CD14-positive monocyte (primary cell): ENCODE measurements at regions not wholly inside any gene's neighbourhood (a gene's known extent, or its start where the extent isn't known, plus 50 kb on each side); places are given as distances from the start of the nearest gene placed in this dataset.

Experiments
- DNase-seq, 3 donors: peaks; one replicate each; pipeline ENCODE4 v3.0.0-alpha.2; 2011 to 2022
- H2AFZ ChIP-seq: 2 replicates; pipeline ENCODE4 v1.6.0; 2012; ENCODE audit warnings: mild to moderate bottlenecking, low read depth, low read length, inconsistent platforms; ENCODE audit not compliant: insufficient read depth, poor library complexity, severe bottlenecking
- H3K27ac ChIP-seq, 2 donors: 1 replicate in 1 of 2; 2 replicates in 1 of 2; pipeline ENCODE4 v1.5.1; 2012 to 2013; ENCODE audit warnings: low read length in 2 of 2, control low read depth in 1 of 2, inconsistent platforms in 1 of 2, low read depth in 1 of 2, mild to moderate bottlenecking in 1 of 2
- H3K27me3 ChIP-seq, 2 donors: one replicate each; pipeline versions ENCODE4 v1.6.0 to v1.6.1; 2011 to 2013; ENCODE audit warnings: low read length in 2 of 2; ENCODE audit not compliant: control insufficient read depth in 2 of 2, insufficient read depth in 2 of 2
- H3K36me3 ChIP-seq, 2 donors: replicated peaks in 1 of 2; 1 replicate in 1 of 2; 2 replicates in 1 of 2; pipeline versions ENCODE4 v1.5.1 to v1.6.1; 2012 to 2013; ENCODE audit warnings: low read length in 2 of 2, control low read depth in 1 of 2, inconsistent platforms in 1 of 2, mild to moderate bottlenecking in 1 of 2; ENCODE audit not compliant: insufficient read depth in 2 of 2, control insufficient read depth in 1 of 2
- H3K4me1 ChIP-seq, 2 donors: 1 replicate in 1 of 2; 2 replicates in 1 of 2; pipeline versions ENCODE4 v1.5.1 to v1.6.1; 2012 to 2013; ENCODE audit warnings: low read length in 2 of 2, control low read depth in 1 of 2, inconsistent platforms in 1 of 2, mild to moderate bottlenecking in 1 of 2, moderate library complexity in 1 of 2; ENCODE audit not compliant: insufficient read depth in 2 of 2, control insufficient read depth in 1 of 2
- H3K4me2 ChIP-seq: replicated peaks from 2 replicates; pipeline ENCODE3; 2012; ENCODE audit warnings: low read length, moderate library complexity, mild to moderate bottlenecking; ENCODE audit not compliant: poor library complexity, severe bottlenecking; ENCODE audit errors: extremely low read depth
- H3K4me3 ChIP-seq, 3 experiments: fragments of 200-600 bp in 1 of 3; sonication (generic) in 1 of 3; replicated peaks in 1 of 3; 1 replicate in 2 of 3; 2 replicates in 1 of 3; pipeline ENCODE4 v1.5.1; 2011 to 2013; ENCODE audit warnings: low read length in 3 of 3, mild to moderate bottlenecking in 3 of 3, control low read depth in 2 of 3, low read depth in 2 of 3, inconsistent platforms in 1 of 3, moderate library complexity in 1 of 3
- H3K79me2 ChIP-seq: 2 replicates; pipeline ENCODE4 v1.6.0; 2012; ENCODE audit warnings: mild to moderate bottlenecking, control low read depth, inconsistent platforms, low read length, moderate library complexity; ENCODE audit not compliant: insufficient read depth
- H3K9ac ChIP-seq: 2 replicates; pipeline ENCODE4 v1.6.0; 2017; ENCODE audit warnings: low read length, mild to moderate bottlenecking; ENCODE audit not compliant: insufficient read depth, poor library complexity, severe bottlenecking
- H3K9me3 ChIP-seq, 2 donors: replicated peaks in 1 of 2; 1 replicate in 1 of 2; 2 replicates in 1 of 2; pipeline versions ENCODE4 v1.5.1 to v1.6.1; 2012 to 2013; ENCODE audit warnings: low read length in 2 of 2, control low read depth in 1 of 2; ENCODE audit not compliant: control insufficient read depth in 1 of 2, insufficient read depth in 1 of 2
- H4K20me1 ChIP-seq: 2 replicates; pipeline ENCODE4 v1.6.0; 2012; ENCODE audit warnings: mild to moderate bottlenecking, low read length, control low read depth, moderate library complexity; ENCODE audit not compliant: insufficient read depth
- H3K27ac Mint-ChIP-seq, 7 donors: one replicate each; pipeline ENCODE4 v1.8.0; 2020; ENCODE audit warnings: mild to moderate bottlenecking in 7 of 7, mixed read lengths in 7 of 7, moderate library complexity in 6 of 7, inconsistent platforms in 2 of 7
- H3K27me3 Mint-ChIP-seq, 3 donors: one replicate each; pipeline ENCODE4 v1.8.0; 2021 to 2022; ENCODE audit warnings: low read depth in 3 of 3, mild to moderate bottlenecking in 3 of 3, mixed read lengths in 3 of 3, moderate library complexity in 3 of 3, inconsistent platforms in 1 of 3
- H3K36me3 Mint-ChIP-seq, 2 donors: one replicate each; pipeline ENCODE4 v1.8.0; 2020; ENCODE audit warnings: mixed read lengths in 2 of 2, inconsistent platforms in 1 of 2, mild to moderate bottlenecking in 1 of 2
- H3K4me1 Mint-ChIP-seq: one replicate; pipeline ENCODE4 v1.8.0; 2020; ENCODE audit warnings: mild to moderate bottlenecking, mixed read lengths
- H3K4me3 Mint-ChIP-seq, 2 donors: one replicate each; pipeline ENCODE4 v1.8.0; 2020; ENCODE audit warnings: mild to moderate bottlenecking in 2 of 2, mixed read lengths in 2 of 2, moderate library complexity in 1 of 2
- H3K9me3 Mint-ChIP-seq, 7 donors: one replicate each; pipeline ENCODE4 v1.8.0; 2020 to 2022; ENCODE audit warnings: mixed read lengths in 7 of 7, mild to moderate bottlenecking in 6 of 7, moderate library complexity in 6 of 7, inconsistent platforms in 2 of 7
- CTCF ChIP-seq: fragments of 200-600 bp; IDR thresholded peaks from one replicate; pipeline ENCODE4 v1.8.0; 2022; ENCODE audit warnings: antibody characterized with exemption, mild to moderate bottlenecking
- WGBS: methylation state at CpG from one replicate; pipeline ENCODE4 v1.1.5; 2013; ENCODE audit warnings: missing lambda C conversion rate; ENCODE audit not compliant: insufficient coverage; 5-methylcytosine and 5-hydroxymethylcytosine counted together
- intact Hi-C, 2 donors: fragments of 100-400 bp; cut with micrococcal nuclease; formaldehyde crosslinking; loops; one replicate each; pipeline versions ENCODE4 v1.15.0 to v1.15.1; 2023

- Histone ChIP-seq H3K4me1 (no peaks in the 10 kb centered on the region), H3K27me3 (no peaks in the 10 kb centered on the region), H4K20me1 (no peaks in the 10 kb centered on the region), H3K4me2 (no peak overlapping the region), H3K9ac (no peak overlapping the region), H3K9me3 (no peaks in the 10 kb centered on the region), H3K36me3 (no peaks in the 10 kb centered on the region), H3K27ac (no peak overlapping the region), H2AFZ (no peak overlapping the region), H3K4me3 (no peak overlapping the region), H3K79me2 (no peaks in the 10 kb centered on the region)
- no peaks in the 10 kb centered on the region for H3K4me1 Mint-ChIP-seq
- H3K4me3 Mint-ChIP-seq: no peak overlapping the region
- no peaks in the 10 kb centered on the region for H3K27me3 Mint-ChIP-seq
- peaks cover 0 to 2% (median 0%) of the 10 kb centered on the region in 7 donors for H3K9me3 Mint-ChIP-seq
- intact Hi-C loops: no loop called here
- no peak for TF ChIP-seq CTCF
- DNase-seq: no peak
- no peaks in the 10 kb centered on the region for H3K36me3 Mint-ChIP-seq
- H3K27ac Mint-ChIP-seq: no peak overlapping the region
- WGBS: 100% methylated on average over 1 of the region's 1 CpG
Measured at GRCh38 chr16:26526633-26527032, 540.1 kb upstream of the C16orf82 start.

- no peaks in the 10 kb centered on the region for H3K4me1 Mint-ChIP-seq
- H3K27ac Mint-ChIP-seq: no peak overlapping the region
- no peak for DNase-seq
- H3K79me2 ChIP-seq: no peaks in the 10 kb centered on the region
- no peak overlapping the region for H3K4me2 ChIP-seq
- no peaks in the 10 kb centered on the region for H4K20me1 ChIP-seq
- H3K27me3 Mint-ChIP-seq: peaks cover 0 to 3% (median 0%) of the 10 kb centered on the region in 3 donors
- H3K27ac ChIP-seq: no peak overlapping the region
- H3K4me3 Mint-ChIP-seq: no peak overlapping the region
- H3K9me3 ChIP-seq: no peaks in the 10 kb centered on the region
- intact Hi-C loops: no loop called here
- no peak for TF ChIP-seq CTCF
- H3K9me3 Mint-ChIP-seq: peaks cover 0 to 2% (median 0%) of the 10 kb centered on the region in 7 donors
- no peak overlapping the region for H3K4me3 ChIP-seq
- H3K36me3 Mint-ChIP-seq: no peaks in the 10 kb centered on the region
- no peaks in the 10 kb centered on the region for H3K4me1 ChIP-seq
- no peak overlapping the region for H2AFZ ChIP-seq
- no peaks in the 10 kb centered on the region for H3K36me3 ChIP-seq
- no peak overlapping the region for H3K9ac ChIP-seq
- WGBS: 77% methylated on average over 4 of the region's 6 CpGs
- no peaks in the 10 kb centered on the region for H3K27me3 ChIP-seq
Measured at GRCh38 chr16:26530584-26531289, 536.0 kb upstream of the C16orf82 start.
